Muscle of leg (tissue), 3 donors: ENCODE measurements at regions not wholly inside any gene's neighbourhood (a gene's known extent, or its start where the extent isn't known, plus 50 kb on each side); places are given as distances from the start of the nearest gene placed in this dataset.

Source experiments
- DNase-seq: peaks from one replicate; pipeline ENCODE4 v3.0.0; 2013
- H3K27ac ChIP-seq: one replicate; pipeline ENCODE4 v1.5.1; 2013; ENCODE audit warnings: mild to moderate bottlenecking, low read length, control low read depth
- H3K27me3 ChIP-seq: one replicate; pipeline ENCODE4 v1.6.1; 2013; ENCODE audit warnings: low read length; ENCODE audit not compliant: control insufficient read depth, insufficient read depth
- H3K36me3 ChIP-seq: one replicate; pipeline ENCODE4 v1.6.1; 2013; ENCODE audit warnings: low read length; ENCODE audit not compliant: control insufficient read depth, insufficient read depth
- H3K4me1 ChIP-seq: one replicate; pipeline ENCODE4 v1.6.1; 2013; ENCODE audit warnings: low read length; ENCODE audit not compliant: control insufficient read depth, insufficient read depth
- H3K4me3 ChIP-seq: one replicate; pipeline ENCODE4 v1.5.1; 2013; ENCODE audit warnings: low read length, control low read depth
- H3K9me3 ChIP-seq: replicated peaks from 2 replicates; pipeline ENCODE4 v1.6.1; 2013; ENCODE audit warnings: low read depth, low read length; ENCODE audit not compliant: control insufficient read depth
- WGBS: methylation state at CpG from one replicate; pipeline ENCODE4 v1.1.5; 2013; ENCODE audit warnings: missing lambda C conversion rate; ENCODE audit not compliant: insufficient coverage; 5-methylcytosine and 5-hydroxymethylcytosine counted together

DNA sequence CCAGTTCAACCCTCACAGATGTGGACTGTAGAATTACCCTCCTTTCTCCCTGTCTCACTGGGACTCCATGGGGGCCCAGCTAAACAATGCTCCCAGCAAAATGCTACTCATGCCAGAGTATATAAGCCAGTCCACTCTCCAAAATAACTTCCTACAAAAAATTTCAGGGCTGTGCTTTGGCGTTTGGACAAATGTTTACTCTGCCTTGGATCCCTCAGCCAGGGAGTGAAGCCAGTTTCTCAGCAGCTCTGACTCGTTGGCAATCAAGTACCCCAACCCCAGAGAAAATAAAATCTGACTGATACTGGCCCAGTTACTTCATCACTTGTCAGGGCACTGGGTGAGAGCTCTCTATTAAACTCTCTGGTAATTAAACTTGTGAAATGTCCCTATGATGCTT lies 250.4 kb downstream of the TSHZ3 start:
- H3K4me3 ChIP-seq = no peak overlapping the region
- H3K27me3 ChIP-seq = no peaks in the 10 kb centered on the region
- no peaks in the 10 kb centered on the region for H3K9me3 ChIP-seq
- DNase-seq = no peak
- WGBS = 38% methylated on average over 1 of the region's 2 CpGs
- peaks cover 45% of the 10 kb centered on the region for H3K4me1 ChIP-seq
- no peak overlapping the region for H3K27ac ChIP-seq
- no peaks in the 10 kb centered on the region for H3K36me3 ChIP-seq

DNA sequence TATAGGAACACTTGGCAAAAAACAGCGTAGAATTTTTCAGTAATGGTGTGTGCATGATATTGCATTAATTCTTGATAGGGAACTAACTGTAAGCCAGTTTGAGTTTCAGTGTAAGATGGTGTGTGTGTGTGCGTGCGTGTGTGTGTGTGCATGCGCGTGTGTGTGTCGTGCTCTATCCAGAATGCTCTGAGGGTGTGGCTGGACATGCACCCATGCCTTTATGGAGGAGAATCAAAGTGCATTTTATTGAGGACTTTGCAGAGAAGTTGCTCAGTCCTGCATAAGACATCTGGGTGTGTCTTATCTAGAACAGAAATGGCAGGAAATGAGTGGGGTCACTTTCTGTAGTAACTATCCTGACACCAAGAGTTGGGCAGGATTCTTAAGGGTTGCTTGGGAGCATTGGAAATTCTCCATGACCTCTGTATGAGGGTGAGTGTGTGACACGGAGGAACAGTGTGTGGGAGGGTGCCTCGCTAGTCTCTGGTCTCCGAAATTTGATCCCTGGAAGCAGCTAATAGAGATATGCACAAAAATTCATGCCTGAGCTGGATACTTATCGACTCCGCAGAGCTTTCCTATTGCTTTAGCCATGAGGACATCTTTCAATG lies 252.2 kb downstream of the TSHZ3 start:
- WGBS = 60% methylated on average over 11 of the region's 11 CpGs

DNA sequence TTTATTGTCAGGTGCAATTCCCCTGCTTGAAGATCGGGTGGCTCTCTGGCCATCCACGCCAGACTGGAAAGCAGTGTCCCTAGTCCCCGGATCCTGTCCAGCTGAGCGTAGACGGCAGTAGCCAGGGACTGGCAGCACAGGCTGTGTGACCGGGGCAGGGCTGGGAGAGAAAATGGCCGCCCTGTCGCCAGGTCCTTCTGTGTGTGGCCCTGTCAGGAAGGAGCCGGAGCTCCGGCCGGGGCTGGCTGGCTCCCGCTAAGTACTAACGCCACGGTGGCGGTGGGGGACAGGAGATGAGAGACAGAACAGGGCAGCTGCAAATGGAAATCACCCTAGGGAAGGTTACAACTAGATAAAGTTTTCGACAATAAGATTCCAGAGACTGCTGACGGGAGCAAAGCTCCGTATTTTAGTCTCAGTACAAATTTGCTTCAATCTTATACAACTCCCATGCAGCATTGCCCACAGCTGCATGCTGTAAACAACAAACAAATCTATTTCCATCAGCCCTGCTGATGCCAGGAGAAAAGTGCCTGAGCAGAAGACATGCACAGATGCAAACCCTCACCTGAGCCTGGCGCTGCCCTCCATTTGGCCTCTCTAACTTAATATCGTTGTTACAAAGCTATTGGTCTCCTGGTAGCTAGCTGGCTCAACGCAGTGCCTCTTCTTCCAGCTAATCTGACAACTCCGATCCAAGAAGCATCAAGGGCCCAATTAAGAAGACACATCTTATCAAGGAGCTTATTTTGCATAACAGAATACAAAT lies 253.0 kb downstream of the TSHZ3 start:
- no peak overlapping the region for H3K4me3 ChIP-seq
- peaks cover 34% of the 10 kb centered on the region for H3K4me1 ChIP-seq
- peak; percentile 33 for DNase-seq
- WGBS = 38% methylated on average over 18 of the region's 22 CpGs
- H3K27me3 ChIP-seq = no peaks in the 10 kb centered on the region
- H3K36me3 ChIP-seq = no peaks in the 10 kb centered on the region
- no peak overlapping the region for H3K27ac ChIP-seq
- H3K9me3 ChIP-seq = no peaks in the 10 kb centered on the region

More for the DNA sequence above, 252.2 kb downstream of the TSHZ3 start:
- Histone ChIP-seq H3K36me3 (no peaks in the 10 kb centered on the region), H3K9me3 (no peaks in the 10 kb centered on the region), H3K4me1 (peaks cover 39% of the 10 kb centered on the region), H3K4me3 (no peak overlapping the region), H3K27ac (no peak overlapping the region), H3K27me3 (no peaks in the 10 kb centered on the region)
- no peak for DNase-seq

DNA sequence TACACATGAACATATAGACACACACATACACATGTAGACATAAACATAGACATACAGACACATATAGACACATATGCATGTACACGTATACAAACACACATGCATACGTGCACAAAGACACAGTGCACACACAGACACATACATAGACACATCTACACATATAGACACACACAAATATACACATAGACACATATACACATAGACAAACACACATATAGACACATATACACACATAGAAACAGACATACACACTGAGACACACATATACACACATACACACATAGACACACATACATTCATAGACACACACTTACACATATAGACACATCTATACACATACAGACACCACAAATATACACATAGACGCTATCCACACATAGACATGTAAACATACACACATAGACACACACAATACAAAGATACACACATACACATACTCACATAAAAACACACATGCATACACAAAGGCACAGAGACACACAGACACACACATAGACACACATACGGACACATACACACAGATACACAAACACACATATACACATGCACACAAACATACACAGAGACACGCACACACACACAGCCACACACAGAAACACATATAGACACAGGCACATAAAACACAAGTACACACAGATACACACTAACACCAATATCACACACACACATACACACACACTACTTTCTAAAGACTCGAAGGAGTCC lies 254.0 kb downstream of the TSHZ3 start:
- H3K9me3 ChIP-seq = no peaks in the 10 kb centered on the region
- peaks cover 25% of the 10 kb centered on the region for H3K4me1 ChIP-seq
- H3K27me3 ChIP-seq = no peaks in the 10 kb centered on the region
- DNase-seq = no peak
- H3K36me3 ChIP-seq = no peaks in the 10 kb centered on the region
- H3K4me3 ChIP-seq = no peak overlapping the region
- 87% methylated on average over 5 of the region's 6 CpGs for WGBS
- H3K27ac ChIP-seq = no peak overlapping the region

DNA sequence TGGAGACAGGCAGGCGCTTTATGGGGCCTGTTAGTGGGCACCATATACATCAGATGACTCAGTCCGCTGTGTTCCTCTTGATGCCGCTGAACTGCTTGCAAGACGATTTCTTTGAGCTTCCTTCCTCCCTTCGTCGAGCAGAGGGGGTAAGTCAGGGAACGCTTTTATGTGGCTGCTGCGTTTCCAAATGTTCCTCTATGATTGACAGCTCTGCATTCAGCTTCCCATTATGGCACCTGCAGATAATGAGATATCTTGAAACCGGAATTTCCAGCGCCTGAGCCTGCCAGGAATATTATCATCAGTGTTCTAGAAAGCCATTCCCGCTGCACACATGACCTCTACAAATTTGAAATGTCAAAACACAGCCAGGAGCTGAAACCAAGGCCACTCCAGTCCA lies 257.0 kb downstream of the TSHZ3 start:
- DNase-seq = peak; percentile 62
- Histone ChIP-seq H3K36me3 (no peaks in the 10 kb centered on the region), H3K9me3 (no peaks in the 10 kb centered on the region), H3K4me3 (no peak overlapping the region), H3K27ac (no peak overlapping the region), H3K27me3 (no peaks in the 10 kb centered on the region), H3K4me1 (peaks cover 12% of the 10 kb centered on the region)
- 66% methylated on average over 3 of the region's 11 CpGs for WGBS

DNA sequence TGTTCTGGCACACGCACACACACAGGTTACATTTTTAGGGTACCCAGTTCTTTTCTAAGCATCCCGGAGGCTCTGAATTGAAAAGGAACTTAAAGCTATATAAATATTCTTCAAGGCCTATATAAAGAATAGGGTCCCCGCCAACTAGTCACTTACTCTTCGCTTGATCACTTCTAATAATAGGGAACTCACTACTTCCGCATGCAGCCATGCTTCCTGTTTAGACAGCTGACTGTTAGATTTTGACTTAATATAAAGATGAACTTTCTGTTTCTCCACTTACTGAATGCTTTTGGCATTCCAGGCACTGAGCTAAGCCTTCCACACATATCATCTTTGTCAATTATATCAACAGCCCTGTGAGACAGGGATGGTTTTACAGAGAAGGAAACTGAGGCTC lies 259.6 kb downstream of the TSHZ3 start:
- Histone ChIP-seq H3K4me3 (no peak overlapping the region), H3K36me3 (no peaks in the 10 kb centered on the region), H3K27ac (no peak overlapping the region), H3K27me3 (no peaks in the 10 kb centered on the region), H3K9me3 (no peaks in the 10 kb centered on the region), H3K4me1 (no peaks in the 10 kb centered on the region)
- DNase-seq = peak; percentile 46
- WGBS = no CpG with 5 or more reads among the region's 5 CpGs

DNA sequence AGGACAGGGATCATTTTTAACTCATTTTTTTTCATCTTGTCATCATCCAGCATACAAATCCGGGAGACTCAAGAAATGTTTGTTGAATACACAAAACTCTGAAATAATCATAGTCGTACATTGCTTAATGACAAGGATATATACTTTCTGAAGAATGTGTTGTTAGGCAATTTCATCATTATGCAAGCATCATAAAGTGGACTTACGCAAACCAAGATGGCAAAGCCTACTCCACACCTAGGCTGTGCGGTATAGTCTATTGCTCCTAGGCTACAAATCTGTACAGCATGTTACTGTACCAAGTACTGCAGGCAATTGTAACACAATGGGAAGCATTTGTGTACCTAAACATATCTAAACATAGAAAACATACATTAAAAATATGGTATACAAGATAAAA lies 264.1 kb downstream of the TSHZ3 start:
- Histone ChIP-seq H3K27ac (no peak overlapping the region), H3K9me3 (no peaks in the 10 kb centered on the region), H3K4me3 (no peak overlapping the region), H3K27me3 (no peaks in the 10 kb centered on the region), H3K4me1 (no peaks in the 10 kb centered on the region), H3K36me3 (no peaks in the 10 kb centered on the region)
- no peak for DNase-seq
- WGBS = 100% methylated on average over 2 of the region's 4 CpGs

DNA sequence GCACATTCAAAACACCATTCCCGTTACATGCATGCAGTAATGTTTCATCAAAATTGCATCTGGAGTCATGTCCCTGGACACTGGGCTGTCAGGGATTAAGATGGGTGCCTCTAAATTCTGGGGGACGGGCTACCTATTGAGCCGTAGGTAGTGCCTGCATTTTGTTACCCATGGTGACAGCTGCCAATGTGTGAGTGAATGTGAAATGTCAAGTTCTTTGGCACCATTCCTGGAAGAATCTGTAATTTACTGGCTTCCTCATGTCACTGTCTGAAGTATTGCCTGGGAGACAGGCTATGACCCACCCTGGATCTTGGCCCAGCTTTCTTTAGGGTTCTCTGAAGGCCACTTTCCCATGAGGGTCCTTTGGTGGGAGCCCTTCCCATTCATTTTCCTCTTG lies 266.1 kb downstream of the TSHZ3 start:
- no peak overlapping the region for H3K27ac ChIP-seq
- H3K4me1 ChIP-seq = no peaks in the 10 kb centered on the region
- H3K27me3 ChIP-seq = no peaks in the 10 kb centered on the region
- H3K36me3 ChIP-seq = no peaks in the 10 kb centered on the region
- H3K4me3 ChIP-seq = no peak overlapping the region
- no peak for DNase-seq
- H3K9me3 ChIP-seq = no peaks in the 10 kb centered on the region
- no CpG with 5 or more reads among the region's 3 CpGs for WGBS

DNA sequence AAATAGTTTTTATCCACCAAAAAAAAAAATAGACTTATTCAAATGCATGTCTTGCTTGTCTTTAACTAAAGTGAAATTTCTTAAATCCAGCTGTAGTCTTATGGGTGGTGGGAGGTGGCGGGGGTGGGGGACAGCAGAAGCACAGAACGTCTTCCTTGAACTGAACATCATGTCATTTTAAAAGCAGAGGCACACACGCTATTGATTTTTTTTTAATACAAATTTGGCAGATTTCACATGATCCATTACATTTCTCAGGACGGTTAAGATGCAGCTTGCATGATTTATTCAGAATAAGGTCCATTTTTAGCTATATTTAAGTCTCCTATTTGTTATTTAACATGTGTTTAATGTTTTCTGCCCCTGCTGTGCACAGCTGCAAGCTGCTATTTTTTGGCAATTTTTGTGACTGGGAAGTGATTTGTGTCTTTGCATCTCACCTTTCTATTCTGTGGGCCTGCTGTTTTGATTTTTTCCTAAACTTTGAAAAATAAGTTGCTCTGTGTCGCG lies 274.0 kb downstream of the TSHZ3 start:
- peak; percentile 62 for DNase-seq
- H3K27ac ChIP-seq = no peak overlapping the region
- no peaks in the 10 kb centered on the region for H3K27me3 ChIP-seq
- H3K36me3 ChIP-seq = no peaks in the 10 kb centered on the region
- H3K9me3 ChIP-seq = no peaks in the 10 kb centered on the region
- H3K4me1 ChIP-seq = peaks cover 20% of the 10 kb centered on the region
- no CpG with 5 or more reads among the region's 6 CpGs for WGBS
- no peak overlapping the region for H3K4me3 ChIP-seq
